ENCODE measurements at regions not wholly inside any gene's neighbourhood (a gene's known extent, or its start where the extent isn't known, plus 50 kb on each side); places are given as distances from the start of the nearest gene placed in this dataset.

- Histone ChIP-seq H3F3A (ENCODE audit: insufficient read depth) (no peaks in the 10 kb centered on the region), H3K4me2 (ENCODE audit: low read depth, low read length, poor library complexity, severe bottlenecking) (no peak overlapping the region), H3K9me2 (replicated peaks; ENCODE audit: insufficient read depth, low read length) (no peaks in the 10 kb centered on the region), H4K20me1 (ENCODE audit: low read depth, low read length) (no peaks in the 10 kb centered on the region), H3K4me3 (ENCODE audit: insufficient read depth, low read length, poor library complexity, severe bottlenecking) (no peak overlapping the region), H3K9ac (ENCODE audit: low read length) (no peak overlapping the region), H3K27me3 (ENCODE audit: low read length) (no peaks in the 10 kb centered on the region), H3K27ac (ENCODE audit: low read depth, low read length) (no peak overlapping the region), H3K79me2 (ENCODE audit: insufficient read depth, low read length) (no peaks in the 10 kb centered on the region), H3K36me3 (ENCODE audit: low read length) (no peaks in the 10 kb centered on the region), H3K9me3 (ENCODE audit: insufficient read depth, low read length) (no peaks in the 10 kb centered on the region), H2AFZ (ENCODE audit: low read depth, low read length, severe bottlenecking) (no peak overlapping the region)
- TF ChIP-seq, protein P1, sequence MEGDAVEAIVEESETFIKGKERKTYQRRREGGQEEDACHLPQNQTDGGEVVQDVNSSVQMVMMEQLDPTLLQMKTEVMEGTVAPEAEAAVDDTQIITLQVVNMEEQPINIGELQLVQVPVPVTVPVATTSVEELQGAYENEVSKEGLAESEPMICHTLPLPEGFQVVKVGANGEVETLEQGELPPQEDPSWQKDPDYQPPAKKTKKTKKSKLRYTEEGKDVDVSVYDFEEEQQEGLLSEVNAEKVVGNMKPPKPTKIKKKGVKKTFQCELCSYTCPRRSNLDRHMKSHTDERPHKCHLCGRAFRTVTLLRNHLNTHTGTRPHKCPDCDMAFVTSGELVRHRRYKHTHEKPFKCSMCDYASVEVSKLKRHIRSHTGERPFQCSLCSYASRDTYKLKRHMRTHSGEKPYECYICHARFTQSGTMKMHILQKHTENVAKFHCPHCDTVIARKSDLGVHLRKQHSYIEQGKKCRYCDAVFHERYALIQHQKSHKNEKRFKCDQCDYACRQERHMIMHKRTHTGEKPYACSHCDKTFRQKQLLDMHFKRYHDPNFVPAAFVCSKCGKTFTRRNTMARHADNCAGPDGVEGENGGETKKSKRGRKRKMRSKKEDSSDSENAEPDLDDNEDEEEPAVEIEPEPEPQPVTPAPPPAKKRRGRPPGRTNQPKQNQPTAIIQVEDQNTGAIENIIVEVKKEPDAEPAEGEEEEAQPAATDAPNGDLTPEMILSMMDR (IDR thresholded peaks at IDR 0.05; ENCODE audit: insufficient read depth, low read length, poor library complexity, severe bottlenecking) = no peak
- TF ChIP-seq EZH2phosphoT487 (conservative IDR thresholded peaks at IDR 0.05; ENCODE audit: low read length) = no peak
These were observed 146.6 kb upstream of the PRSS16 start for GRCh38 chr6:27100921-27101320.

DNA sequence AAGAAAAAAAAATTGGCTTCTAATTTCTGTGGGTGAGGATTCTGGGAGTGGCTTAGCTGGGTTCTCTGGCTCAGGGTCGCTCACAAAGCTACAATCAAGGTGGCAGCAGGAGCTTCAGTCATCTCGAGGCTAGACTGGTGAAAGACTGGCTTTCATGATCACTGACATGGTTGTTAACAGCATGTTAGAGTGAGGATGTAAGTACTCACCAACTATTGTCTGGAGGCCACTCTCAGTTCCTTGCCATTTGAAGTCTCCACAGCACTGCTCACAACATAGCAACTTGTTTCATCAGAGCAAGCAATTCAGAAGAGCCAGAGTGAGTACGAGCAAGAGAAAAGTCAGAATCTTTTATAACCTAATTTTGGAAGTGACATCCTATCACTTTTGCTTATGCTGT is 145.7 kb upstream of the PRSS16 start:
- Histone ChIP-seq H3K9me2 (replicated peaks; ENCODE audit: insufficient read depth, low read length) (no peaks in the 10 kb centered on the region), H3K4me2 (ENCODE audit: low read depth, low read length, poor library complexity, severe bottlenecking) (no peak overlapping the region), H3K9ac (ENCODE audit: low read length) (no peak overlapping the region), H3K27me3 (ENCODE audit: low read length) (no peaks in the 10 kb centered on the region), H3K36me3 (ENCODE audit: low read length) (no peaks in the 10 kb centered on the region), H2AFZ (ENCODE audit: low read depth, low read length, severe bottlenecking) (no peak overlapping the region), H4K20me1 (ENCODE audit: low read depth, low read length) (no peaks in the 10 kb centered on the region), H3K79me2 (ENCODE audit: insufficient read depth, low read length) (no peaks in the 10 kb centered on the region), H3F3A (ENCODE audit: insufficient read depth) (no peaks in the 10 kb centered on the region), H3K4me3 (ENCODE audit: insufficient read depth, low read length, poor library complexity, severe bottlenecking) (no peak overlapping the region), H3K27ac (ENCODE audit: low read depth, low read length) (no peak overlapping the region), H3K9me3 (ENCODE audit: insufficient read depth, low read length) (no peaks in the 10 kb centered on the region)
- TF ChIP-seq EZH2phosphoT487 (conservative IDR thresholded peaks at IDR 0.05; ENCODE audit: low read length) = no peak
- TF ChIP-seq, protein P1 (IDR thresholded peaks at IDR 0.05; ENCODE audit: insufficient read depth, low read length, poor library complexity, severe bottlenecking) = no peak

- H3K27ac ChIP-seq (ENCODE audit: low read depth, low read length) = no peak overlapping the region
- no peak overlapping the region for H3K4me2 ChIP-seq (ENCODE audit: low read depth, low read length, poor library complexity, severe bottlenecking)
- no peak overlapping the region for H3K9ac ChIP-seq (ENCODE audit: low read length)
- H3K4me3 ChIP-seq (ENCODE audit: insufficient read depth, low read length, poor library complexity, severe bottlenecking) = no peak overlapping the region
- no peaks in the 10 kb centered on the region for H3F3A ChIP-seq (ENCODE audit: insufficient read depth)
- no peaks in the 10 kb centered on the region for H3K36me3 ChIP-seq (ENCODE audit: low read length)
- H2AFZ ChIP-seq (ENCODE audit: low read depth, low read length, severe bottlenecking) = no peak overlapping the region
- H3K9me3 ChIP-seq (ENCODE audit: insufficient read depth, low read length) = peaks cover under 1% of the 10 kb centered on the region; the same call in 1 of the 2 replicates
- H3K79me2 ChIP-seq (ENCODE audit: insufficient read depth, low read length) = no peaks in the 10 kb centered on the region
- TF ChIP-seq EZH2phosphoT487 (conservative IDR thresholded peaks at IDR 0.05; ENCODE audit: low read length) = no peak
- TF ChIP-seq, protein P1 (IDR thresholded peaks at IDR 0.05; ENCODE audit: insufficient read depth, low read length, poor library complexity, severe bottlenecking) = no peak
- no peaks in the 10 kb centered on the region for H3K27me3 ChIP-seq (ENCODE audit: low read length)
- H4K20me1 ChIP-seq (ENCODE audit: low read depth, low read length) = no peaks in the 10 kb centered on the region
- H3K9me2 ChIP-seq (replicated peaks; ENCODE audit: insufficient read depth, low read length) = no peaks in the 10 kb centered on the region
These were observed 141.1 kb upstream of the PRSS16 start for GRCh38 chr6:27106382-27106781.
